H1 (cell line): ENCODE measurements at regions not wholly inside any gene's neighbourhood (a gene's known extent, or its start where the extent isn't known, plus 50 kb on each side); places are given as distances from the start of the nearest gene placed in this dataset.

ENCODE experiments used
- ASH2L ChIP-seq: fragments of 200-600, 300-600 bp; sonication (generic); IDR thresholded peaks from one replicate; pipeline ENCODE4 v1.7.1; 2017; ENCODE audit warnings: low read length
- ATF2 ChIP-seq: IDR thresholded peaks from 2 replicates; pipeline ENCODE4 v1.6.1; 2012; ENCODE audit warnings: low read length, inconsistent platforms
- BACH1 ChIP-seq: IDR thresholded peaks from 2 replicates; pipeline ENCODE4 v1.6.1; 2012; ENCODE audit warnings: low read length, improper control_type of control experiment
- CBX5 ChIP-seq: fragments of 300-800, 300-1000 bp; sonication (generic); IDR thresholded peaks from 2 replicates; pipeline ENCODE4 v1.7.1; 2016; ENCODE audit warnings: antibody characterized with exemption, low read length, low read depth
- CHD2 ChIP-seq: IDR thresholded peaks from 2 replicates; pipeline ENCODE4 v1.6.1; 2012; ENCODE audit warnings: low read length, improper control_type of control experiment
- CHD7 ChIP-seq: fragments of 300-600 bp; sonication (generic); IDR thresholded peaks from 2 replicates; pipeline ENCODE4 v1.7.1; 2012; ENCODE audit warnings: low read length, moderate library complexity, mild to moderate bottlenecking, inconsistent platforms; ENCODE audit not compliant: insufficient replicate concordance
- GABPA ChIP-seq: IDR thresholded peaks from 2 replicates; pipeline ENCODE4 v1.6.1; 2011; ENCODE audit warnings: mild to moderate bottlenecking, low read length, moderate library complexity, borderline replicate concordance; ENCODE audit not compliant: insufficient read depth
- JUN ChIP-seq: IDR thresholded peaks from 2 replicates; pipeline ENCODE4 v1.6.1; 2011; ENCODE audit warnings: low read depth, mild to moderate bottlenecking, improper control_type of control experiment, low read length
- ZNF274 ChIP-seq: IDR thresholded peaks from 2 replicates; pipeline ENCODE4 v1.7.0; 2012; ENCODE audit warnings: low read length, borderline replicate concordance; ENCODE audit errors: extremely low read depth

GRCh38 chr9:107388890-107389289, 100.7 kb downstream of the KLF4 start (continued):
- TF ChIP-seq CHD7, result no peak
- TF ChIP-seq JUN, result no peak
- TF ChIP-seq BACH1, result no peak
- no peak for TF ChIP-seq ASH2L
- TF ChIP-seq GABPA, result no peak
- TF ChIP-seq ZNF274, result no peak
- TF ChIP-seq ATF2, result no peak
- no peak for TF ChIP-seq CBX5
- no peak for TF ChIP-seq CHD2
